GM12878 (cell line): ENCODE measurements at regions not wholly inside any gene's neighbourhood (a gene's known extent, or its start where the extent isn't known, plus 50 kb on each side); places are given as distances from the start of the nearest gene placed in this dataset.

Source experiments
- ATAC-seq: fragments of 200-7000 bp; cut with Tn5 transposase; 3 replicates; pipeline ENCODE4 v1.9.1; 2020; ENCODE audit warnings: mild to moderate bottlenecking, moderate library complexity
- BruUV-seq: library from RNA; stranded (reverse); fragments of 400-500 nt; replicated peaks from 2 replicates; lab custom pipeline; 2021; lab: Mats Ljungman, UMichigan
- CTCF ChIA-PET: fragments of 300-600 bp; sonication (Branson Sonifier 250); formaldehyde crosslinking; extraction: SDS; loops from one replicate; lab custom pipeline; 2021; ENCODE audit warnings: inconsistent platforms; lab: Yijun Ruan, JAX
- POLR2A ChIA-PET: fragments of 350-600 bp; formaldehyde crosslinking; extraction: SDS; loops from one replicate; lab custom pipeline; 2021; ENCODE audit warnings: inconsistent platforms; lab: Charles Lee
- RAD21 ChIA-PET: fragments of 300-600 bp; sonication (Branson Sonifier 250); formaldehyde crosslinking; loops from one replicate; lab custom pipeline; 2023; ENCODE audit warnings: antibody characterized with exemption; ENCODE audit not compliant: unreplicated experiment; lab: Charles Lee
- SMC1A ChIA-PET: fragments of 300-600 bp; sonication (Branson Sonifier 250); formaldehyde crosslinking; loops from one replicate; lab custom pipeline; 2023; ENCODE audit not compliant: unreplicated experiment, uncharacterized antibody; lab: Charles Lee
- DNase-seq: peaks from one replicate; pipeline ENCODE4 v3.0.0-alpha.2; 2011; ENCODE audit warnings: low read depth, low spot score
- FAIRE-seq: peaks from 3 replicates; lab custom pipeline; 2011; peaks lifted over from hg19 to GRCh38; lab: Jason Lieb, UNC
- H2AFZ ChIP-seq: 2 replicates; pipeline ENCODE4 v1.6.0; 2011; ENCODE audit warnings: low read depth, low read length, control low read depth; ENCODE audit not compliant: control insufficient read depth
- H3K27ac ChIP-seq: 2 replicates; pipeline ENCODE4 v1.5.1; 2011; ENCODE audit warnings: control low read depth; ENCODE audit not compliant: control insufficient read depth, insufficient read depth
- H3K27me3 ChIP-seq, 2 experiments: replicated peaks in 1 of 2; 2 replicates each; pipeline versions ENCODE4 v1.6.0 to v1.6.1; 2011; ENCODE audit warnings: low read length in 1 of 2; ENCODE audit not compliant: control insufficient read depth in 2 of 2, insufficient read depth in 2 of 2
- H3K36me3 ChIP-seq, 2 experiments: 2 replicates each; pipeline ENCODE4 v1.5.1; 2011; ENCODE audit warnings: low read length in 1 of 2; ENCODE audit not compliant: control insufficient read depth in 2 of 2, insufficient read depth in 2 of 2
- H3K4me1 ChIP-seq: 2 replicates; pipeline ENCODE4 v1.6.1; 2011; ENCODE audit warnings: mild to moderate bottlenecking, low read length, moderate library complexity, mixed read lengths; ENCODE audit not compliant: control insufficient read depth, insufficient read depth
- H3K4me2 ChIP-seq: 2 replicates; pipeline ENCODE4 v1.6.0; 2011; ENCODE audit warnings: control low read depth; ENCODE audit not compliant: control insufficient read depth, insufficient read depth
- H3K4me3 ChIP-seq: fragments of 200-600 bp; sonication (generic); 2 replicates; pipeline ENCODE4 v1.5.1; 2016
- H3K79me2 ChIP-seq: 2 replicates; pipeline ENCODE4 v1.6.0; 2011; ENCODE audit warnings: low read length; ENCODE audit not compliant: control insufficient read depth, insufficient read depth
- H3K9ac ChIP-seq: 2 replicates; pipeline ENCODE4 v1.8.0; 2011; ENCODE audit warnings: low read length, control low read depth, mixed read lengths; ENCODE audit not compliant: control insufficient read depth, insufficient read depth
- H3K9me3 ChIP-seq: replicated peaks from 3 replicates; pipeline ENCODE4 v1.5.1; 2011; ENCODE audit warnings: mild to moderate bottlenecking, low read length; ENCODE audit not compliant: control insufficient read depth, insufficient read depth
- H4K20me1 ChIP-seq: 2 replicates; pipeline ENCODE4 v1.6.0; 2011; ENCODE audit not compliant: control insufficient read depth, insufficient read depth
- ATF2 ChIP-seq: IDR thresholded peaks from 2 replicates; pipeline ENCODE4 v1.6.1; 2012; ENCODE audit warnings: low read length, inconsistent platforms
- BMI1 ChIP-seq: fragments of 450-650 bp; IDR thresholded peaks from 2 replicates; pipeline ENCODE4 v1.6.1; 2016; ENCODE audit warnings: mild to moderate bottlenecking, moderate library complexity, borderline replicate concordance
- BRCA1 ChIP-seq: IDR thresholded peaks from 2 replicates; pipeline ENCODE4 v1.6.1; 2011; ENCODE audit warnings: low read depth, low read length, improper control_type of control experiment
- CBX5 ChIP-seq: sonication (generic); IDR thresholded peaks from 2 replicates; pipeline ENCODE4 v1.6.1; 2016; ENCODE audit warnings: low read depth, moderate library complexity, mild to moderate bottlenecking, inconsistent platforms
- MTA3 ChIP-seq: IDR thresholded peaks from 2 replicates; pipeline ENCODE4 v1.6.1; 2012; ENCODE audit warnings: low read length, inconsistent platforms, borderline replicate concordance
- NBN ChIP-seq: fragments of 450-650 bp; IDR thresholded peaks from 2 replicates; pipeline ENCODE4 v1.6.1; 2016
- PRDM15 ChIP-seq: fragments of 450-650 bp; formaldehyde crosslinking; IDR thresholded peaks from 2 replicates; pipeline ENCODE4 v1.4.0; 2020; ENCODE audit warnings: mild to moderate bottlenecking, moderate library complexity
- SMC3 ChIP-seq: IDR thresholded peaks from 2 replicates; pipeline ENCODE4 v1.6.1; 2011; ENCODE audit warnings: low read length, improper control_type of control experiment, borderline replicate concordance
- USF1 ChIP-seq: IDR thresholded peaks from 2 replicates; pipeline ENCODE4 v1.6.1; 2011; ENCODE audit warnings: borderline replicate concordance, low read depth, mild to moderate bottlenecking, moderate library complexity, mixed read lengths, low read length; ENCODE audit not compliant: insufficient read depth; ENCODE audit errors: extremely low read length
- ZNF687 ChIP-seq: fragments of 450-650 bp; IDR thresholded peaks from 2 replicates; pipeline ENCODE4 v1.6.1; 2017; ENCODE audit warnings: mild to moderate bottlenecking, moderate library complexity
- WGBS: methylation state at CpG from one replicate; pipeline ENCODE4 v1.1.6; 2016; ENCODE audit warnings: low lambda C conversion rate; ENCODE audit not compliant: insufficient replicate concordance, insufficient coverage; ENCODE audit errors: missing lambda C conversion rate; 5-methylcytosine and 5-hydroxymethylcytosine counted together
- in situ Hi-C: fragments of 300-500 bp; cut with MboI; formaldehyde crosslinking; loops from 9 replicates; pipeline ENCODE4 v1.14.3; 2018; ENCODE audit warnings: mixed read lengths
- intact Hi-C: fragments of 100-400 bp; cut with micrococcal nuclease; formaldehyde crosslinking; loops from one replicate; pipeline ENCODE4 v1.14.2; 2022; ENCODE audit not compliant: unreplicated experiment

- no peak for TF ChIP-seq ZNF687
- TF ChIP-seq ATF2: no peak
Measured at GRCh38 chr5:109594217-109594616, 95.5 kb upstream of the MAN2A1 start (continued).

GRCh38 chr5:109590799-109591198 is 98.9 kb upstream of the MAN2A1 start:
- ChIA-PET RAD21 (no interaction called here), SMC1A (interaction anchor here (0.6 to 1.2 kb wide), 3 partner anchors 29 to 861 kb away, joined by 3 read pairs; no protein-coding TSS in a partner anchor), POLR2A (no interaction called here), CTCF (no interaction called here)
- no peak for ATAC-seq
- Histone ChIP-seq H3K79me2 (no peaks in the 10 kb centered on the region), H3K9ac (no peak overlapping the region), H2AFZ (no peak overlapping the region), H4K20me1 (no peaks in the 10 kb centered on the region), H3K4me1 (no peaks in the 10 kb centered on the region), H3K27ac (no peak overlapping the region), H3K9me3 (no peaks in the 10 kb centered on the region), H3K4me3 (no peak overlapping the region), H3K4me2 (no peak overlapping the region), H3K36me3 (no peaks in the 10 kb centered on the region), H3K27me3 (no peaks in the 10 kb centered on the region)
- DNase-seq: no peak
- in situ Hi-C loops (no loop called here), intact Hi-C loops (no loop called here)
- no TSS peak for BruUV-seq
- WGBS: 15% methylated on average over 3 of the region's 3 CpGs
- no peak for TF ChIP-seq SMC3
- no peak for TF ChIP-seq MTA3
- no peak for TF ChIP-seq BRCA1
- TF ChIP-seq USF1: no peak
- TF ChIP-seq CBX5: no peak
- no peak for TF ChIP-seq PRDM15 (CRISPR knock-in tag)
- no peak for TF ChIP-seq NBN
- no peak for TF ChIP-seq BMI1
- FAIRE-seq: no peak
